ENCODE measurements at regions not wholly inside any gene's neighbourhood (a gene's known extent, or its start where the extent isn't known, plus 50 kb on each side); places are given as distances from the start of the nearest gene placed in this dataset.
"Not testable (repeated sequence)": the region's sequence is repeated elsewhere in the genome, so short reads cannot be mapped to it uniquely, and the experiment has no call there.

- not testable (repeated sequence) for DNase-seq
These were observed 68.0 kb upstream of the SEMA3E start for GRCh38 chr7:83716923-83717322.

- DNase-seq: no peak
These were observed 59.6 kb upstream of the SEMA3E start for GRCh38 chr7:83708531-83708930.

GRCh38 chr7:83704564-83704963 lies 55.6 kb upstream of the SEMA3E start:
- DNase-seq: no peak

GRCh38 chr7:83702446-83702845 lies 53.5 kb upstream of the SEMA3E start:
- no peak for DNase-seq

GRCh38 chr7:83701736-83702135 lies 52.8 kb upstream of the SEMA3E start:
- no peak for DNase-seq

Measured in NCI-H510A treated with DMSO at 0.1 percent for 48 hours (cell line).